HEK293 (cell line): ENCODE measurements at regions not wholly inside any gene's neighbourhood (a gene's known extent, or its start where the extent isn't known, plus 50 kb on each side); places are given as distances from the start of the nearest gene placed in this dataset.
A peak's percentile ranks its signal among the peaks of the same experiment; 100 is the strongest.

Source experiments
- CTCF ChIA-PET: fragments of 350-600 bp; formaldehyde crosslinking; extraction: SDS; loops from one replicate; lab custom pipeline; 2021; ENCODE audit warnings: antibody characterized with exemption; lab: Yijun Ruan, JAX
- POLR2A ChIA-PET: fragments of 300-600 bp; formaldehyde crosslinking; extraction: SDS; loops from one replicate; lab custom pipeline; 2020; ENCODE audit warnings: antibody characterized with exemption, inconsistent platforms; lab: Yijun Ruan, JAX
- H3K27ac ChIP-seq: fragments of 200-500 bp; sonication (Bioruptor generic); 2 replicates; pipeline ENCODE4 v1.5.1; 2014; ENCODE audit warnings: low read depth, low read length, control low read depth, inconsistent platforms; ENCODE audit errors: extremely low read depth
- H3K36me3 ChIP-seq, 2 experiments: fragments of 200-500 bp in 1 of 2; sonication (Bioruptor generic) in 1 of 2; 1 replicate in 1 of 2; 2 replicates in 1 of 2; pipeline ENCODE4 v1.5.1; 2014 to 2017; ENCODE audit warnings: inconsistent platforms in 2 of 2, low read length in 2 of 2; ENCODE audit not compliant: control insufficient read depth in 2 of 2, insufficient read depth in 1 of 2
- H3K4me1 ChIP-seq: fragments of 200-500 bp; sonication (Bioruptor generic); 2 replicates; pipeline ENCODE4 v1.5.1; 2014; ENCODE audit warnings: mild to moderate bottlenecking, low read length, inconsistent platforms; ENCODE audit not compliant: control insufficient read depth, insufficient read depth
- H3K4me3 ChIP-seq: 2 replicates; pipeline ENCODE4 v1.5.1; 2011; ENCODE audit warnings: low read depth, mild to moderate bottlenecking, control low read depth, low read length, moderate library complexity
- H3K9me3 ChIP-seq: fragments of 200-500 bp; sonication (Bioruptor generic); 2 replicates; pipeline ENCODE4 v1.5.1; 2014; ENCODE audit warnings: low read depth, low read length, inconsistent platforms; ENCODE audit not compliant: control insufficient read depth, insufficient read depth
- BCL11B ChIP-seq: fragments of 450-650 bp; formaldehyde crosslinking; IDR thresholded peaks from 2 replicates; pipeline ENCODE4 v1.5.1; 2016; ENCODE audit warnings: low read depth, missing biosample characterization, missing genetic modification characterization
- GLIS1 ChIP-seq: fragments of 450-650 bp; formaldehyde crosslinking; IDR thresholded peaks from 2 replicates; pipeline ENCODE4 v1.5.1; 2016; ENCODE audit warnings: missing biosample characterization, missing genetic modification characterization
- GLIS2 ChIP-seq: fragments of 450-650 bp; formaldehyde crosslinking; IDR thresholded peaks from 2 replicates; pipeline ENCODE4 v1.5.1; 2016; ENCODE audit warnings: missing biosample characterization, missing genetic modification characterization
- HOXD13 ChIP-seq: sonication (generic); formaldehyde crosslinking; IDR thresholded peaks from 2 replicates; pipeline ENCODE4 v1.8.0; 2022; ENCODE audit warnings: missing genetic modification reagents, borderline replicate concordance
- OVOL3 ChIP-seq: fragments of 450-650 bp; formaldehyde crosslinking; IDR thresholded peaks from 2 replicates; pipeline ENCODE4 v1.5.1; 2016; ENCODE audit warnings: missing biosample characterization, missing genetic modification characterization
- ZBTB21 ChIP-seq: fragments of 450-650 bp; formaldehyde crosslinking; IDR thresholded peaks from 2 replicates; pipeline ENCODE4 v1.5.1; 2017; ENCODE audit warnings: missing biosample characterization, missing genetic modification characterization
- ZFP69B ChIP-seq: fragments of 450-650 bp; formaldehyde crosslinking; IDR thresholded peaks from 2 replicates; pipeline ENCODE4 v1.5.1; 2016; ENCODE audit warnings: missing biosample characterization, missing genetic modification characterization
- ZIC2 ChIP-seq: fragments of 450-650 bp; formaldehyde crosslinking; IDR thresholded peaks from 2 replicates; pipeline ENCODE4 v1.5.1; 2016; ENCODE audit warnings: missing biosample characterization, missing genetic modification characterization
- ZNF341 ChIP-seq: fragments of 450-650 bp; formaldehyde crosslinking; IDR thresholded peaks from 2 replicates; pipeline ENCODE4; 2016; ENCODE audit warnings: low read depth, missing biosample characterization, missing genetic modification characterization
- ZNF366 ChIP-seq: fragments of 450-650 bp; formaldehyde crosslinking; conservative IDR thresholded peaks from 2 replicates; pipeline ENCODE4 v1.5.1; 2016; ENCODE audit warnings: missing biosample characterization, missing genetic modification characterization
- ZNF558 ChIP-seq: fragments of 450-650 bp; formaldehyde crosslinking; IDR thresholded peaks from 2 replicates; pipeline ENCODE4 v1.5.1; 2016; ENCODE audit warnings: missing biosample characterization, missing genetic modification characterization
- ZNF768 ChIP-seq: fragments of 450-650 bp; formaldehyde crosslinking; IDR thresholded peaks from 2 replicates; pipeline ENCODE4 v1.5.1; 2018; ENCODE audit warnings: missing biosample characterization, mild to moderate bottlenecking, missing genetic modification characterization
- ZNF792 ChIP-seq: fragments of 450-650 bp; formaldehyde crosslinking; IDR thresholded peaks from 2 replicates; pipeline ENCODE4 v1.5.1; 2016; ENCODE audit warnings: missing biosample characterization, missing genetic modification characterization
- ZNF837 ChIP-seq: fragments of 450-650 bp; formaldehyde crosslinking; IDR thresholded peaks from 2 replicates; pipeline ENCODE4 v1.5.1; 2016; ENCODE audit warnings: missing biosample characterization, missing genetic modification characterization
- TF ChIP-seq, protein P1 (sequence below): fragments of 450-650 bp; formaldehyde crosslinking; IDR thresholded peaks from 2 replicates; pipeline ENCODE4 v1.5.1; 2017; ENCODE audit warnings: missing biosample characterization, missing genetic modification characterization
- TF ChIP-seq, protein P2 (sequence below): fragments of 450-650 bp; formaldehyde crosslinking; IDR thresholded peaks from 2 replicates; pipeline ENCODE4 v1.5.1; 2016; ENCODE audit warnings: missing biosample characterization, missing genetic modification characterization

DNA sequence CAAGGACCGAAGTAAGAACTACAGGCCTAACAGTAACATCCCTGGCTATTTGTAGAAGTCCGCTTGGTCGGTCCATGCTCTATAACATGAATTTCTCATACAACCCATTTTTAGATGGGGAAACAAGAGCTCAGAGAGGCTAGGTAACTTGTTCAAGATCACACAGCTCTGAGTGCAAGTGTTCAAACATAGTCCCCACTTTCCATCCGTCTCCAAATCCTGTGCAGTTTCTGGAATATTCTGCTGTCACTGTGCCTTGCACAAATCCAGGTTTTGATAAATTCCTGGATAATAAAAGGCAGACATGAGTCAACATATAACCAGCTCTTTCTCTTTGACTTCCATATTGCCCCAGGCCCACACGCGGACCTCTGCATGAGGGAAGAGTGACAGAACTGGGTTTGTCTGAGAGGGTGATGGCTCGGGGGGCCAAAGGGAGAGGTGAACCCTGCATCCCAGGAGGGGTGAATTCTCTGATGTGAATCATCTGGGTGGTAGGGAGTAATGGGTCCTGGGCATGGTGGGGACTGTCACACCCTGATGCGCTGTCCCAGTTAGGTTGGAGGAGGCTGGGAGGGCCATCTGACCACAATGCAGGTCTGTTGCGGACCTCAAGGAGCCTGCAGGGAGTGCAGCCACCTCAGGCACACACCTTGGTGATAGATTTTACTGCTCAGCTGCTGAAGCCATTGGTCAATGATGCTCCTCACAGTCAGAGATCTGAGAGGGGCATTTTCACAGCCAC is 162.2 kb downstream of the SMAD6 start:
- Histone ChIP-seq H3K27ac (no peak overlapping the region), H3K4me1 (no peaks in the 10 kb centered on the region), H3K9me3 (no peaks in the 10 kb centered on the region), H3K4me3 (no peak overlapping the region), H3K36me3 (no peaks in the 10 kb centered on the region)
- TF ChIP-seq ZNF792 (tag by site-specific recombination) (no peak), ZNF768 (peak; percentile 76; the same call in 1 of the 2 replicates)
- POLR2A ChIA-PET: no interaction called here
- CTCF ChIA-PET: interaction anchor here (0.6 to 7.3 kb wide), 18 partner anchors 9 to 298 kb away, joined by 3 to 83 read pairs (median 4); no protein-coding TSS in a partner anchor

DNA sequence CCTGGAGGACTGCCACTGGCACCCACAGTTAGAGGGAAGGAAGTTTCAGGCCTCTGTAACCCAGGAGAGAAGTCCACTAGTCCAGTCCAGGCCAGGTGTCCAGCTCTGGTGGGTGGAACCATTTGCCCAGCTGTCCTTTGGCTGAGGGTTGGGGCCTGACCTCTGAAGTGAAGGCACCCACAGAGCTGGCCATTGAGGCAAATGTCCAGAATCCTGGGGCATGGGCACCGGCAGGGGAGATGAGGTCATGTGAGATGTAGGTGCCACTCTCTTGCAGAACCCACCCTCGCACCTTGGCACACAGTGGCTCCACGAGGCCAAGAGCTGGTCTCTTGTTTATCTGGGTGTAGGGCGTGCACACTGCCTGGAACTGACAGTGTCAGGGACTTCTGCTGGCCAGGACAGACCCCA is 162.8 kb downstream of the SMAD6 start:
- no peak overlapping the region for H3K4me3 ChIP-seq
- no peak overlapping the region for H3K27ac ChIP-seq
- no peaks in the 10 kb centered on the region for H3K36me3 ChIP-seq
- no peaks in the 10 kb centered on the region for H3K9me3 ChIP-seq
- TF ChIP-seq BCL11B (tag by site-specific recombination): no peak
- TF ChIP-seq ZNF366 (tag by site-specific recombination): no peak
- TF ChIP-seq OVOL3 (tag by site-specific recombination): no peak
- H3K4me1 ChIP-seq: no peaks in the 10 kb centered on the region
- POLR2A ChIA-PET: no interaction called here
- CTCF ChIA-PET: interaction anchor here (0.7 to 7.3 kb wide), 7 partner anchors 13 to 213 kb away, joined by 3 to 83 read pairs (median 4); no protein-coding TSS in a partner anchor

DNA sequence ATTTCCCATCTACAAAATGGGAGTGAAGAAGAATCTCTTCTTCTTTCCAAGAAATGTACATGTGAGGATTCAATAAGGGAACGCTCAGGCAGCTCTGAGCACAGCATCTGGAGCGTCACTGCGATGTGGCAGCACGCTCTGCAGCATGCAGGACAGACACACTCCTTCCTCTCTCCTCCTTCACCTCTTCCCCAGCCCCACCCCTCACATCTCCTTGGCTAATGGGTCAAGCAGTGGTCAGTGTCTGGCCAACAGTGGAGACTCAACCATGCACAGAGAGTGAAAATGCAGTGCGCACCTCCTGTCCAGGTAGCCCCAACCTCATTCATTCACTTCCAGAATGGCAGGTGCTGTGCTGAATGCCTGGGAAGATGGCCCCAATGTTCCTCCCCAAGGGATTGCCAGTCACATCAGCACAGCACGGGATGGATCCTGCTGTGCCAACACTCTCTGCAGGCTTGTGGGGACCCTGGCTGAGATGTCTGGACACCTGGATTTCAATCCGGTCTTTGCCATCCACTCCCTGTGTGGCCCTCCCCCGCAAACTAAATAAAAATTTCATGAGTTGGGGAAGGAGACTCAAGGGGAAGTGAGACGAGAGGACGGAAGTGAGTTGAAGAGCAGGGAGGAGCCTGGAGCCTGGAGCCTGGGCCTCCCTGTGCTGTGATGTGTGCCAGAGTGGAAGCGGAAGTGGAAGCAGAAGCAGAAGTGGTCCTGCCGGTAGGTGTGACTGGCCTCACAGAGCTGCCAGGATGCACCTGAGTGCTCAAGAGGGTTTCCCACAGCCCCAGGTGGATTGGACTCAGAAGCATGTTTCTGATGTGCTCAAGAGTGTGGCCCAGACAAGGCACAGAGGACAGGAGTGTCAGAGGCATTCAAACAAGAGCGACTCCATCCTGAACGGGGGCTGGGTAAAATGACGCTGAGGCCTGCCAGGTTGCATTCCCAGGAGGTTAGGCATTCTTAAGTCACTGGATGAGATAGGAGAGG is 163.9 kb downstream of the SMAD6 start:
- TF ChIP-seq GLIS1 (tag by site-specific recombination) (peak; percentile 82), ZNF341 (tag by site-specific recombination) (no peak), ZIC2 (tag by site-specific recombination) (0 out of 2 replicates have a peak, but pooled peaks have one; percentile 20)
- CTCF ChIA-PET: interaction anchor here (0.7 to 7.3 kb wide), 5 partner anchors 14 to 568 kb away, joined by 3 to 83 read pairs (median 3); no protein-coding TSS in a partner anchor
- Histone ChIP-seq H3K9me3 (no peaks in the 10 kb centered on the region), H3K4me3 (no peak overlapping the region), H3K27ac (no peak overlapping the region), H3K4me1 (no peaks in the 10 kb centered on the region), H3K36me3 (no peaks in the 10 kb centered on the region)
- POLR2A ChIA-PET: no interaction called here

DNA sequence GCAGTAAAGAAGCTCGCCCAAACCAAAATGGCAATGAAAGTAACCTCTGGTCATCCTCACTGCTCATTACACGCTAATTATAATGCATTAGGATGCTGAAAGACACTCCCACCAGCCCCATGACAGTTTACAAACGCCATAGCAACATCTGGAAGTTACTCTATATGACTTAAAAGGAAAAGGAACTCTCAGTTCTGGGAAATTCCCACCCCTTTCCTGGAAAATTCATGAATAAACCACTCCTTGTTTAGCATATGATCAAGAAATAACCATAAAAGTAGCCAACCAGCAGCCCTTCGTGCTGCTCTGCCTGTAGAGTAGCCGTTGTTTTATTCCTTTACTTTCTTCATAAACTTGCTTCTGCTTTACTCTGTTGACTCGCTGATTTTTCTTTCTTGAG is 164.6 kb downstream of the SMAD6 start:
- Histone ChIP-seq H3K9me3 (no peaks in the 10 kb centered on the region), H3K4me3 (no peak overlapping the region), H3K36me3 (no peaks in the 10 kb centered on the region), H3K4me1 (no peaks in the 10 kb centered on the region)
- POLR2A ChIA-PET: no interaction called here
- no peak for TF ChIP-seq ZNF558
- TF ChIP-seq, protein P1, sequence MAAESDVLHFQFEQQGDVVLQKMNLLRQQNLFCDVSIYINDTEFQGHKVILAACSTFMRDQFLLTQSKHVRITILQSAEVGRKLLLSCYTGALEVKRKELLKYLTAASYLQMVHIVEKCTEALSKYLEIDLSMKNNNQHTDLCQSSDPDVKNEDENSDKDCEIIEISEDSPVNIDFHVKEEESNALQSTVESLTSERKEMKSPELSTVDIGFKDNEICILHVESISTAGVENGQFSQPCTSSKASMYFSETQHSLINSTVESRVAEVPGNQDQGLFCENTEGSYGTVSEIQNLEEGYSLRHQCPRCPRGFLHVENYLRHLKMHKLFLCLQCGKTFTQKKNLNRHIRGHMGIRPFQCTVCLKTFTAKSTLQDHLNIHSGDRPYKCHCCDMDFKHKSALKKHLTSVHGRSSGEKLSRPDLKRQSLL: 0 out of 2 replicates have a peak, but pooled peaks have one; percentile 52
- TF ChIP-seq, all 188 proteins: peak for 1
- H3K27ac ChIP-seq: no peak overlapping the region
- CTCF ChIA-PET: interaction anchor here (0.8 to 7.3 kb wide), 3 partner anchors 15 to 567 kb away, joined by 3 to 83 read pairs (median 3); no protein-coding TSS in a partner anchor

DNA sequence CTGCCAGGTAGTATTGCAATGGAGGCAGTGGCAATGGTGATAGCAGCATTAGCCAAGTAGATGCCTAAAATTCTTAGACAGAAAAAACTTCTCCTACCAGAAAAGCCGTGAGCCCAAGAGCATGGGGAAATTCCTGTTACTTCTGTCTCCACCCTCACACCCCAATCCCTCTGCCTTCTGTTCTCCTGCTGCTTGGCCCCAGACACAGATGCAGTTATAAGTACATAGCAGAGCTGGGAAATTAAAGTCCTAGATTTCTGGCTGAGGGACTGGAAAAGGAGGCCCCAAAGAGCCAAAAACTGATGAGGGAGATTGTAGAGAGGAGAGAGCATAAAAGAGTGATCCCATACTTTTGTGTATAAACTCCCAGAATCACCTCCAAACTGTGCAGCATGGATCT is 166.9 kb downstream of the SMAD6 start:
- POLR2A ChIA-PET: no interaction called here
- CTCF ChIA-PET: interaction anchor here (0.6 to 1.8 kb wide), 6 partner anchors 14 to 266 kb away, joined by 3 to 10 read pairs (median 4); no protein-coding TSS in a partner anchor
- no peak overlapping the region for H3K27ac ChIP-seq
- TF ChIP-seq ZBTB21 (no peak), HOXD13 (CRISPR knock-in tag) (no peak), GLIS2 (tag by site-specific recombination) (no peak), ZNF837 (tag by site-specific recombination) (no peak), ZFP69B (no peak)
- TF ChIP-seq, protein P2, sequence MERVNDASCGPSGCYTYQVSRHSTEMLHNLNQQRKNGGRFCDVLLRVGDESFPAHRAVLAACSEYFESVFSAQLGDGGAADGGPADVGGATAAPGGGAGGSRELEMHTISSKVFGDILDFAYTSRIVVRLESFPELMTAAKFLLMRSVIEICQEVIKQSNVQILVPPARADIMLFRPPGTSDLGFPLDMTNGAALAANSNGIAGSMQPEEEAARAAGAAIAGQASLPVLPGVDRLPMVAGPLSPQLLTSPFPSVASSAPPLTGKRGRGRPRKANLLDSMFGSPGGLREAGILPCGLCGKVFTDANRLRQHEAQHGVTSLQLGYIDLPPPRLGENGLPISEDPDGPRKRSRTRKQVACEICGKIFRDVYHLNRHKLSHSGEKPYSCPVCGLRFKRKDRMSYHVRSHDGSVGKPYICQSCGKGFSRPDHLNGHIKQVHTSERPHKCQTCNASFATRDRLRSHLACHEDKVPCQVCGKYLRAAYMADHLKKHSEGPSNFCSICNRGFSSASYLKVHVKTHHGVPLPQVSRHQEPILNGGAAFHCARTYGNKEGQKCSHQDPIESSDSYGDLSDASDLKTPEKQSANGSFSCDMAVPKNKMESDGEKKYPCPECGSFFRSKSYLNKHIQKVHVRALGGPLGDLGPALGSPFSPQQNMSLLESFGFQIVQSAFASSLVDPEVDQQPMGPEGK (tag by site-specific recombination): no peak

More for the DNA sequence above, 166.9 kb downstream of the SMAD6 start:
- no peaks in the 10 kb centered on the region for H3K36me3 ChIP-seq
- no peaks in the 10 kb centered on the region for H3K9me3 ChIP-seq
- peaks cover 8% of the 10 kb centered on the region; the same call in 1 of the 2 replicates for H3K4me1 ChIP-seq
- no peak overlapping the region for H3K4me3 ChIP-seq
